HL-60/S4 treated with phorbol 12-myristate 13-acetate at 8.2 ng/mL for 4 days and 3 days (cell line): ENCODE measurements at regions not wholly inside any gene's neighbourhood (a gene's known extent, or its start where the extent isn't known, plus 50 kb on each side); places are given as distances from the start of the nearest gene placed in this dataset.
"Not testable (repeated sequence)": the region's sequence is repeated elsewhere in the genome, so short reads cannot be mapped to it uniquely, and the experiment has no call there.

Experiments
- in situ Hi-C: fragments of 300-500 bp; cut with MboI; formaldehyde crosslinking; loops from 2 replicates; pipeline ENCODE4 v1.15.0; 2022; ENCODE audit warnings: low sequenced_read_pairs

DNA sequence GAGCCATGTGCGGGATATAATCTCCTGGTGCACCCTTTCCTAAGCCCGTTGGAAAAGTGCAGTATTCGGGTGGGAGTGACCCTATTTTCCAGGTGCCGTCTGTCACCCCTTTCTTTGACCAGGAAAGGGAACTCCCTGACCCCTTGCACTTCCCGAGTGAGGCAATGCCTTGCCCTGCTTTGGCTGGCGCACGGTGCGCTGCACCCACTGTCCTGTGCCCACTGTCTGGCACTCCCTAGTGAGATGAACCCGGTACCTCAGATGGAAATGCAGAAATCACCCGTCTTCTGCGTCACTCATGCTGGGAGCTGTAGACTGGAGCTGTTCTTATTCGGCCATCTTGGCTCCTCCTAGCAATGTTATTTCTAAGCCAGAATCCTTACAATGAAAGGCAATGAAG lies 121.1 kb downstream of the TAF11L14 start:
- in situ Hi-C loops, result not testable (repeated sequence)

DNA sequence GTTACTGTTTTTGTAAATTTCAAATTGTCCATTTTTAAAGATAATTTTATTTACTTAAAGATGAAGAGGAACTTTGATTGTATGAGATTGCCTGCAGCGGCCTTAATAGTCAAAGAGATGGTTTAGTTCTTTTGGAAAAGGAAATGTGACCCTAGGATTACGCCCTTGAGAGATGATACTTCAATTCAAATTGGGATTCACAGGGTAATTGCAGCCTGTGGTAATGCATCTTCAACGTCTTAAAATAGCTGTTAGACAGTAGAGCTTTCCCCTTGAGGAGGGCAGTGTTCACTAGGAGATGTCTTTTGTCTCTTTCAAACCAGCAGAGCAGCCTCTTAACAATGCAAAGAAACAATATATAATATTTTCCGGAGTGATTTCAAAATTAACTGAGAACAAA lies 127.1 kb downstream of the TAF11L14 start:
- in situ Hi-C loops, result no loop called here

DNA sequence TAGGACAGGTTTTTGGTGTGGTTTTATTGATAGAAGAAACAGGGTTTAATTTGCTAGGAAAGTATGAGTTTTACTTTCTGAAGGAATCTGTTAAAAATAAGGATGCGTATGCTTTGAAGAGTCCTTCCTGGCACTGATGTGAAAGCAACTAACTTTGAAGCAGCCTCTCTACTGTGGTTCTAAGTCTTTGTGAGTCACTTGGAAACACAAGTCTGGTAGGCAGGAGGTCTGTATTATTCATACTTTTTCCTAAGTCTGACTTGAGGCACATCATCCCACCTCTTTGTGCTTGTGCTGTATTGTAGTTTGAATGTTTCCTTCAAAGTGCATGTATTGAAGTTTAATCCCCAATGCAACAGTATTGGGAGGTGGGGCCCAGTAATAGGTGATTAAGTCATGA lies 129.0 kb downstream of the TAF11L14 start:
- in situ Hi-C loops, result no loop called here

DNA sequence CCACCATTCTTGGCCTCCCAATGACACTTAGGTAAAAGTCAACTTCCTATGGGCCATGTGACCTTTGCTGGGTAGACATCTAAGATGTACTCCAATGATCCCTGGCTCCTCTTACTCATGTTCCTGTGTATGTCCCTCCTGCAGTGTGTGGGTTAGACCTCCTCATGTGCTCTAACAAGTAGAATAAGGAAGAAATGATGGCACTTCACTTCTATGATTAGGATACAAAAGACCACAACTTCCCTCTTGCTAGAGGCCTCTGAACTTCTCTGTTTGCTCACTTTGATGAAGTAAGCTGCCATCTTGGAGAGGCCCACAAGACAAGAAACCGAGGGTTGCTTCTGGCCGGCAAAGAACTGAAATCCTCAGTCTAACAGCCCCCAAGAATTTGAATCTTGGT lies 131.8 kb downstream of the TAF11L14 start:
- in situ Hi-C loops, result no loop called here

DNA sequence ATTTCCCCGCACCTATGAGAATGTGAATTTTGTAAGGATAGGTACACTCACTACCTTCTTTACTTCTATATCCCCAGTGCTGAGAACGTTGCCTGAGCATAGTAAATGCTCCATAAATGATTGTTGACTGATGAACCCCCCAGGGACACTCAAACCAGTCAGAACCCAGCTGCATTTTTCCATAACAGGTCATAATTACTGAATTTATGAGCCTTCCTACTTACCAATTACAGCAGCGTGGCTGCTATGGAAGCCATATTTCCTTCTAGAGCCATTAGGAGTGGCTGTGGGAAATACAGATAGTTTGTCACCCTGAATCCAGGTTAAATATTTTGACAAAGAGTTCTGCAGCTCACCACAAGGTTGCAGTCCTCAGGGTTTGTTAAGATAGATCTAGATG lies 135.0 kb downstream of the TAF11L14 start:
- in situ Hi-C loops, result no loop called here

DNA sequence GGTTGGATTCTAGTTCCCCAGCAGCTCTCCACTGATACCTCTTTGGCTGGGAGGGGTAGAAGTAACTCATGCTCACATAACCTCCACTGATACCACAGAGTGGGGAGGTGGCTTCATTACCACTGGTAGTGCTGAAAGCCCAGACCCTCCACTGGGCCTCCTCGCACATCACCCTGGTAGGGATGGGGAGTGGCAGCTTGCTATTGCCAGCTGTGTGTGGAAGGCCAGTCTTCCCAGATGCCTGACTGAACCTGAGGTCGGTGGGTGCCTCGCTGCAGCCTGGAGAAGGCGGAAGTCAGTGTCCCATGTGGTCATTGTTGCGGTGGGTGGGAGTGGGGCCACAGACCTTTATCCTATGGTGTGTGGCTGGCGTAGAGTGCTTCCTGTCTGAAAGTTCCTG lies 138.0 kb downstream of the TAF11L14 start:
- in situ Hi-C loops, result no loop called here

DNA sequence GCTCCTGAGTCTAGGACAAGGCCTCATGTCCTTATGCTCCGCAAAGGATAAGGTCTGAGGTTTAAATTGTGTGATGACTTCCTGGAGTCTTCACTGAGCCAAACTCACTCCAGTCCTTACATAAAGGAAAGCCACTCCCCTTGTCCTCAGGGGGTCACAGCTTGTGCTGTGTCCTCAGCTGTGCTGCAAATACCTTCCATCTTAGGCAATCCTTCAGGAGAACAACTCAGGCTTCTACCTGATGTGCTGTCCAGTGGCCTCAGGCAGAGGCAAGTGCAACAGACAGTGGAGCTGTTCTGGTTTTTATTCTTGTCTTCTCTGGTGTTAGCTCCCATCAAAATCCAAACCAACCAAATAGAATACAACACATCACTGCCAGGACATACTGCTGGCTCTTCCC lies 151.5 kb downstream of the TAF11L14 start:
- in situ Hi-C loops, result no loop called here

DNA sequence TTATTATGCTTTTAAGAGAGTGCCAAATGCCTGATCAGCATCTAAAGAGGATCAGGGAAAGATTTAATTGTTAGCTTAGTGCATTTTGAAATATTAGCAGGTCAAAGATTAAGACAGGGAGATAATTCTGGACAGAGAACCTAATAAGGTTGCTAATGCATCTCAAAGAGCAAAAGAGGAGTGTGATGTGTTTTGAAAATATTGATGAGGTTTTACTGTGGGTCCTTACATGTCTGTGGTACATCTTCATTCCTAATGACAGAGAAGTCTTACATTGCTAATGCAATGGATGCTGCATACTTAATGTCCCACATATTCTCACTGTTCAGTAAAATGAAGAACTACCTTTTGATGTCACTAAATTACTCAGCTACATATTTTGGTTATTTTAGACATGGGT lies 154.1 kb downstream of the TAF11L14 start:
- in situ Hi-C loops, result no loop called here

DNA sequence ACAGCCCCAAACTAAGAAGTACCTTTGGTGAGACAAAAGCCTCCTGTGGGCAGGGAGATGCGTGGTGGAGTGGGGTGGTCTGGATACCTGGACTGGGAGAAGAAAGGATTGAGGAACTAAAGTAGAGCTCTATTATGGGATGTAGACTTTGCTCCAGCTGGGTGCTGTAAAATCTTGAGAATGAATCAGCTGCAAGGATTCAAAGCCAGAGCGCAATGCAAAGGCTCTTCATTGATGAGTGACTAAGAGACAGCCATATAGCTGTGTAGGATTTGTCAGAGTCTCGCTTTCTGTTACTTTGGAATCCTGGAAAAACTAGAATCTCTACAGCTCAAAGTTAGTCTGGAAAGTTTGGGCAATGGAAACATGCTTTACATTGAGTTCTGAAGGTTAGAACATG lies 159.9 kb downstream of the TAF11L14 start:
- in situ Hi-C loops, result no loop called here

DNA sequence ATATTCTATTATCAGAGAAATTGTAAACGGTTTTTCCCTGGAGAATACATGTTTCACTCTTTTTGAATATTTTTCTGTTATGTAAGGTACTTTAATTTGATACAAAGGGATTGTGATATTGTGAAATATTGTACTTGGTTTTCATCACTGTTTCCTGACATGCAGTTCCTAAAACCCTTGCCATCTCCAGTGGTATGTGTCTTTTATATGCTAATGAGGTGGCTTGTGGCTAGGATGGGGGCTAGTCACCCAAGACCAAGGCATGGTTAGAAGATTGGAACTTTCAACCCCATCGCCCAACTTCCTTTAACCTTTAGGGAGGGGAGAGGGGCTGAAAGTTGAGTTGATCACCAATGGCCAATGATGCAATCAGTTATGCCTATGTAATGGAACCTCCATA lies 160.6 kb downstream of the TAF11L14 start:
- in situ Hi-C loops, result no loop called here

DNA sequence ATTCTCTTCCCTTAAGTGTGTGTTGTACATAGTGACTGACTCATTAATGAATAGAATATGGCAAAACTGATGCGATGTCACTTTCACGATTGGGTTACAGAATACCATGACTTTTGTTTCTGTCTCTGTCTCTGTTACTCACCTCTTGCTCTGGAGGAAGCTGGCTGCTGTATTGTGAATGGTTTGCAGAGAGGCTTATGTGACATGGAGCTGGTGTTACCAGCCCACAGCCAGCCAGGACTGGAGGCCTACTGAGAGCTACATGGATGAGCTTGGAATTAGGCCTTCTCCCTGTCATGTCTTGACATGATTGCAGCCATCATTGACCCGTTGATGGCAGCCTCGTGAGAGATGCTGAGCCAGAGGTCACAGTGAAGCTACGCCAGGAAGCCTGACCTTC lies 161.9 kb downstream of the TAF11L14 start:
- in situ Hi-C loops, result no loop called here

DNA sequence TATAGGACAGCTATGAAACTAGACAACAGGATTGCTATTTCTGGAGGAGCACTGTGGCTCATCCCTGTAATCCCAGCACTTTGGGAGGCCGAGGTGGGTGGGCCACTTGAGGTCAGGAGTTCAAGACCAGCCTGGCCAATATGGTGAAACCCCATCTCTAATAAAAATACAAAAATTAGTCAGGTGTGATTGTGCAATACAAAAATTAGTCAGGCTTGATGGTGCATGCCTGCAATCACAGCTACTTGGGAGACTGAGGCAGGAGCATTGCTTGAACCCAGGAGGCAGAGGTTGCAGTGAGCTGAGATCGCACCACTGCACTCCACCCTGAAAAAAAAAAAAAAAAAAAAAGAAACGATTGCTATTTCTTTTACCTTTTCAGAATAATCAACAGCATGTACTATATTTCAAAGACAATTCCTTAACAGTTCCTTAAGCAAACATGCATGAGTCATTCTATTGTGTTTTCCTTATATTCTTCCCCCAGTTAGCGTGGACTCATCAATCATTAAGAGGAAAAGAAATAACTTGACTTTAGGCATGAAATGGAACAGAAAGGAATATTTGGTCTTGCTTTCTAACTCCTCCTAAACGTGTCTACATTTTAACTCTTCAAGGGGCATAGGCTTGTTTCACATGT lies 162.6 kb downstream of the TAF11L14 start:
- in situ Hi-C loops, result no loop called here

DNA sequence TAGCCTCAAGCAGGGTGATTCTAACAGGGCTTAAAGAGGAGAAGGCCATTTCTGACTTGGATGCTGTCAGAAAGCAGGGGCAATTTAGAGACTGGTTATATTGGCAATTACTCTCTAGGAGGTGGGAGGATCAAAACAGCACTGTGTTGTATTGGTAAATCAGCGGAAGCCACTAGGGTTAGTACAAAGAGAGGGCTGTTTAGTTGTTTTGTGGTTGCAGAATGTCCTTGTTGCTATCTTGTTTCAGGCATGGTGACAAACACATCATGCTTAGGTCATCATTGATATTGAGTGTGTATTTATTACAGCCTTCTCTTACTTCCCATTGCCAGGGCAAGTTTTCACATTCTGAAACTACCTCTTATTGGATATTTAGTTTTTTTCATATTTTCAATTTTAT lies 165.3 kb downstream of the TAF11L14 start:
- in situ Hi-C loops, result no loop called here

DNA sequence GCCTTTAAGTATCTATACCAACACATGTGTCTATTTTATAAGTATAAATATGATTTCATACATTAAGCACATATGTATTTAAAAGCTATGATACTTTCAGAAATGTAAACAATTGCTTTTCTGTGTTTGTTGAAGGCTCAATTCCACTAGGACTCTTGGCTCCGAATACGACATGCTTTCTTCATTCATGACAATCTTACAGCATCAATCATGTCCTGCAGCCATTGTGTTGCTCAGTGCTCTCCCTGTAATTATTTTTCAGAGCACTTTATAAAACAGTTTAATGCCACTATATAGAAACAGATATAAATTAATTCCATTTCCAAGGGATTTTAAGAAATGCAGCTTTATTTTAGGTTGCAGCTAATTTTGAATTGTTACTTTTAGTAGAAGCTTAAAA lies 167.3 kb downstream of the TAF11L14 start:
- in situ Hi-C loops, result no loop called here

DNA sequence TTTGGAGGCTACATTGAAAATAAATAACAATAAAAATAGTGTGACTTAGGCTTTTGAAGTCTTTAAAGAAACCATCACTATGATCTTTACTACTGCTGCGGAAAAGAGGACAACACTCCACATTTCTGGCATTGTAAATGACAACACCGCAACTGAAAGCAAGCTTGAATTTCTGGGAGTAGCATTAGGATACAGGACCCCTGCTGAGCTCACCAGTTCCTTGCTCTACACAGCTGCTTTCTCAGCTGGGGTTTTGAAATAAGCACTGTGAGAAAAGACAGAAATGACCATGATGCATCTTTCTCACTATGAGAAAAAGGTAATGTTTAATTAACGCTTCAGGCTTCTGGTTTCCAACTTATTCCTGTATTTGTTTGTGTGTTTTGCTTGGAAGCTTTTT lies 168.0 kb downstream of the TAF11L14 start:
- in situ Hi-C loops, result no loop called here

DNA sequence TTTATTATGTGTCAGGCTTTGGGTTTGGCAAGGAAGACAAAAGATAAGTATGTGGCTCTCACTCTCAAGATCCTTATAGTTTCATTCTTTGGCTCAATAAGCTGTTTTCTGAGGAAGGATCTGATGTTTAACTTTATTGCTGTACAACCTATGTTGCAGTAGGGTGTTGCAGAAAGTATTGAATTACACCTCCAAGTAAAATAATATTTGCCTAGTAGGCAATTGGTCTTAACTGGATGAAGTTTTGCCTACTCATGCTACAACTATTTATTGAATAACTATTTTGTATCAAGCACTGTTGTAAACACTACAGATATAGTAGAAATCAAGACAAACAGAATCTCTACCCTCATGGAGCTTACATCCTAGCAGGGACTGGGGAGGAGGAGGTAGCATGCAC lies 169.7 kb downstream of the TAF11L14 start:
- in situ Hi-C loops, result no loop called here

DNA sequence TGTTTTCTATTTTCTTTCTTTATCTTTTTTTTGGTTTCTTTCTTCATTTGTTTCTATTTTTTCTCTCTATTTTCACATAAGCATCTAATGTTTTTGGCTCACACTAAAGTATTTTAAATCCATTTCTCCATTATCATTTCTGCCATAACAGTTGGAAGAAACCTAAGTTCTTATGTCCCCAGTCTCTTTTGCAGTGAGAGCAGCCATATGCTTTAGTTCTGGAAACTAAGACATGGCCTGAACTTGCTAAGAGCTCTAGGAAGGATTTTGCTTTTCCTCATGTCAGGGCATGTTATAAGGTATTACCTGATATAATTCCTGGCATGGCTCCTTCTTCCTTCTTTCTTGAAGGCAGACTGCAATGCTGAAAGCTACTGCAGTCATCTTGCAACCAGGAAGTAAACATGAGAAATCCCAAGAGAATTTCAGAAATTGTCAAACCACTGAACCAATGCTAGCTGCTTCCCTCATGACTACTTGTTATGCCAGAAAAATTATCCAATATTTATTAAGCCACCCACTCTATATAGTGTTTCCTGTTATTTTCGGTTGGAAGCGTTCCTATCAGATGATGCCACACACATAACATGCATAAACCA lies 171.1 kb downstream of the TAF11L14 start:
- in situ Hi-C loops, result no loop called here

DNA sequence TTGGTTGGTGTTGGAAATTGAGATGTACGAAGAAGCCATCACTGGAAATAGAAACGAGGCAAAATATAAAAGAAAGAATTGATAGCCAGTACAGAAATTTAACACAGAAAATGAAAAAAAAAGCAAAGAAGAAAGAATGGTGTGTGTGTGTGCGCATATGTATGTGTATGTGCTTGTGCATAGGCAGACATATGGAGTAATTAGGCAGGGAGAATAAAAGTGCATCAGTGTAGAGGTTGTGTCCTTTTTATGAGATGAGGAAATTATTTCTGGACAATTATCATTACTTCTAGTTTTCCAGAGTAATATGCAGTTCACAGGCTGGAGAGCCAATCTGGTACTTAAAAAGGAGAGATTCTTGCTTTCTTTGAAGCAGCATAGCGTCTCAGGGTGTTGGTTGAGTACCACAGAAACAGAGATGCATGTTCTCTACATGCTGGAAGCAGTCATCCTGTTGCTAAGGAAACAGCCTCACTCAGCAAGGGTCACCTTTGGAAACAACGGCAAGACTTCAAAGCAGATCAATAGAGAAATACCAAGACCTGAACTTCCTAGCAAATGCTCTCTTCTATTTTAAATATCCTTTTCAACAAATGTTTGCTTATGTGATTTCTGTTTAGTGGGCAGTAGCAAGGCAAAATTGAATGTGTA lies 172.7 kb downstream of the TAF11L14 start:
- in situ Hi-C loops, result no loop called here

DNA sequence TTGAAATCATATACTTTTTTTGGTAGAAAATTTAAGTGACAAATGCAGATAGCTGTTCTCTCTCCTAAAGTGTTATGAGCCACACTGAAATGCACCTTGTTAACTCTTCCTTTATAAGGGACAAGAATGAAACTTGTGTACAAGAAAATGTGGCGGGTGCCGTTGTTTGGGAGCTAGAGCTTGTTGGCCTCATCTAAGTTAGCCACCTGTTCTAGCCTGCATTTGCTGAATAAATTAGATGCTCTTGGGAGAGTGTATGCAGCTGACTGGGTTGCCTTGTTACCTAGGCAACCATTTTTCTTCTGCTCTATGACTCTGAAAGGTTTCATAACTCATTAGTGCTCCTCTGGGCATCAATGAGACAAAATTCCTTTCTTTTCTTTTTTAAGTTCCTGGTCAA lies 174.3 kb downstream of the TAF11L14 start:
- in situ Hi-C loops, result no loop called here

DNA sequence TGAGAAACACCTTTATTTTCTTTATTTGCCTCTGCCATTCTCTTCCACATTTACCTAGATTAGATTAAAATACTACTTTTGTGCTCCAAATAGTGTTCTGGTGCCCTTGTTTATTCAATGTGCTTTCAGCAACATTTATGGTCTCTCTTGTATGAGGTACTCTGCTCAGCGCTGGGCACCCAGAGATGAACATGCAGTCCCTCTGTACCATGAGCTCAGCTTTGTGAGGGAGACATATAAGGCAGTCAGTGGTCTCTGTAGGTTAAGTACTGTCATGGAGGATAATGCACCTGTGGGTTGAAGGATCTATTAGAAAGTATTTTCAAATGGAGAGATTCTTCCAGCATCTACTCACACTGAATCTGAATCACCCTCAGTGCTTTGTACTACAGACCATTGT lies 176.5 kb downstream of the TAF11L14 start:
- in situ Hi-C loops, result no loop called here

DNA sequence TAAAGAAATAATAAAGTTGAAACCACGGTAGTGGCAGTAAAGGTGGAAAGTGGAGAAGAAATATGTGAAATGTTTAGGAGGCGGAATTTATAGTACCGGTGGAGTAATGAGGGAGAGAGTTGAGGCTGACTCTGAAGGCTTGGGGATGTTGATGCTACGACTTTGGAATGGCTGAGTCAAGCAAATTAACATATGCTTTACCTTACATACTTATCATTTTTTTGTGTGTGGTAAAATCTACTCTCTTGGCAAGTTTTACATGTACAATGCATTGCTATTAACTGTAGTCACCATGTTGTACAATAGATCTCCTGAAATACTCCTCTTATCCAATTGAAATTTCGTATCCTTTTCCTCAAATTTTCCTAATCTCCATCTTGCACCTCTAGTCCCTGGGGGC lies 179.0 kb downstream of the TAF11L14 start:
- in situ Hi-C loops, result no loop called here

DNA sequence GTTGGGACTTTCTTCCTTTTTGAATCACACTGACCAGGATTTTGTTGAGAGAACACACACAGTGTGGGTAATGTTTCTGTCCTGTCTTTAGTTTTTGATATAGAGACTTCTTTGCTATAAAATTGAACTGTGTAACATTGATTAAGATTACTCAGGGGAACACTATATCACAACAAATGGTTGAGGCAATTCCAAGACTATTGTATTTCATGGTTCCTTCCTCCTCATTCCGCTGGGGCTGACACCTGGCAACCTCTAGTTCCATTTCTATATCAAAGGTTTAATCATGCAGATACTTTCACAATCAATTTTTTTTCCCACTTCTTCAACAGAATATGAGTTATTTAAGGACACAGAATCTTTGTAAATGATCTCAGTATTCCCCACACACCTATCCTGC lies 182.2 kb downstream of the TAF11L14 start:
- in situ Hi-C loops, result no loop called here

DNA sequence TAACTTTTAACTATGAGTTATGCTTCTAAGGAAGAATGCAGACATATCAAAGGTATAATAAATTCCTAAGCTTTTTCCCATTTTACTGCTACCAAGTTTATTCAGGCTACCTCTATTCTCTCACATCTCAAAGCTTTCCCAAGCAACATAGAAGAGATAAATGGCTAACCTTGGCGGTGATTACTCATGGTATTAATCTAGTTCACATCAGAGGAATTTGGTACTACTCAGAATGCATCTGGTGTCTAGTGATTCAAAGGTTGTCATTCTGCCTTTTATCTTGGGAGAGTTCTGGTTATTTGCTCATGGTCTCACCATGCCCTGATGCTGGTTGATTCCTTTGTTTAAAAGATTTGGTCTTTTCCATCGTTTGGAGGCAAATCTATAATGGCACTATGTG lies 182.7 kb downstream of the TAF11L14 start:
- in situ Hi-C loops, result no loop called here
